ENCODE measurements at regions not wholly inside any gene's neighbourhood (a gene's known extent, or its start where the extent isn't known, plus 50 kb on each side); places are given as distances from the start of the nearest gene placed in this dataset.

DNA sequence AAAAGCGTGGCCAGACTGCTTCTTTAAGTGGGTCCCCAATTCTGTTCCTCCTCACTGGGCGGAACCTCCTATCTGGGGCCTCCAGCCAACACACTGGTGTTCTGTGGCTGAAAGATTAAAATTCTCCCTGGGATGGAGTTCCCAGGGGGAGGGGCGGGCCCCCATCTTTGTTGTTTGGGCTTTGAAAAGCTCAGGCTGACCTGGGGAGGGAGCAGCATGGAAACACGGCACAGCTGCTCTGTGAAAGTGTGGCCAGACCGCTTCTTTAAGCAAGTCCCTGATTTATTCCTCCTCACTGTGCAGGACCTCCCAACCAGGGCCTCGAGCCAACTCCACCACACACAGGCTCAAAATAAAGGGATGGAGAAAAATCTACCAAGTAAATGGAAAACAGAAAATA lies 219.5 kb downstream of the TMEM47 start:
- H3K4me3 ChIP-seq (ENCODE audit: low read depth, low read length) = no peak overlapping the region
- TF ChIP-seq, protein P1, sequence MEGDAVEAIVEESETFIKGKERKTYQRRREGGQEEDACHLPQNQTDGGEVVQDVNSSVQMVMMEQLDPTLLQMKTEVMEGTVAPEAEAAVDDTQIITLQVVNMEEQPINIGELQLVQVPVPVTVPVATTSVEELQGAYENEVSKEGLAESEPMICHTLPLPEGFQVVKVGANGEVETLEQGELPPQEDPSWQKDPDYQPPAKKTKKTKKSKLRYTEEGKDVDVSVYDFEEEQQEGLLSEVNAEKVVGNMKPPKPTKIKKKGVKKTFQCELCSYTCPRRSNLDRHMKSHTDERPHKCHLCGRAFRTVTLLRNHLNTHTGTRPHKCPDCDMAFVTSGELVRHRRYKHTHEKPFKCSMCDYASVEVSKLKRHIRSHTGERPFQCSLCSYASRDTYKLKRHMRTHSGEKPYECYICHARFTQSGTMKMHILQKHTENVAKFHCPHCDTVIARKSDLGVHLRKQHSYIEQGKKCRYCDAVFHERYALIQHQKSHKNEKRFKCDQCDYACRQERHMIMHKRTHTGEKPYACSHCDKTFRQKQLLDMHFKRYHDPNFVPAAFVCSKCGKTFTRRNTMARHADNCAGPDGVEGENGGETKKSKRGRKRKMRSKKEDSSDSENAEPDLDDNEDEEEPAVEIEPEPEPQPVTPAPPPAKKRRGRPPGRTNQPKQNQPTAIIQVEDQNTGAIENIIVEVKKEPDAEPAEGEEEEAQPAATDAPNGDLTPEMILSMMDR (IDR thresholded peaks at IDR 0.05; ENCODE audit: insufficient read depth, low read length) = no peak
- no peak for DNase-seq (ENCODE audit: low read depth)

- peak; percentile 2 for DNase-seq (ENCODE audit: low read depth)
- H3K4me3 ChIP-seq (ENCODE audit: low read depth, low read length) = no peak overlapping the region
- TF ChIP-seq, protein P1 (IDR thresholded peaks at IDR 0.05; ENCODE audit: insufficient read depth, low read length) = no peak
Observed at GRCh38 chrX:34426334-34426733, 230.8 kb downstream of the TMEM47 start.

DNA sequence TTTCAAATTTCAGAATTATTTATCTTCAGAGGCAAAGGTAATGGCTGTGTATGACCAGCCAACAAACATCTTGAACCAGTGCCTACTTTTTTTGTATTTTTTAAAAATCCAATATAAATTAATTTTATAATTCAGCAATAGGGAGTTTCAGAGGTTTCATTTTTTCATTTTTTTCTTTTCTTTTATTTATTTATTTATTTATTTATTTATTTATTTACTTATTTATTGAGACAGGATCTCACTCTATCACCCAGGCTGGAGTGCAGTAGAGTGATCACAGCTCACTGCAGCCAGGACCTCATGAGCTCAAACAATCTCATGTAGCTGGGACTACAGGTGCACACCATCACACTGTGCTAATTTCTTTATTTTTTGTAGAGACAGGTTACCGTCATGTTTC lies 250.5 kb downstream of the TMEM47 start:
- no peak overlapping the region for H3K4me3 ChIP-seq (ENCODE audit: low read depth, low read length)
- TF ChIP-seq, protein P1 (IDR thresholded peaks at IDR 0.05; ENCODE audit: insufficient read depth, low read length) = no peak
- DNase-seq (ENCODE audit: low read depth) = no peak

DNA sequence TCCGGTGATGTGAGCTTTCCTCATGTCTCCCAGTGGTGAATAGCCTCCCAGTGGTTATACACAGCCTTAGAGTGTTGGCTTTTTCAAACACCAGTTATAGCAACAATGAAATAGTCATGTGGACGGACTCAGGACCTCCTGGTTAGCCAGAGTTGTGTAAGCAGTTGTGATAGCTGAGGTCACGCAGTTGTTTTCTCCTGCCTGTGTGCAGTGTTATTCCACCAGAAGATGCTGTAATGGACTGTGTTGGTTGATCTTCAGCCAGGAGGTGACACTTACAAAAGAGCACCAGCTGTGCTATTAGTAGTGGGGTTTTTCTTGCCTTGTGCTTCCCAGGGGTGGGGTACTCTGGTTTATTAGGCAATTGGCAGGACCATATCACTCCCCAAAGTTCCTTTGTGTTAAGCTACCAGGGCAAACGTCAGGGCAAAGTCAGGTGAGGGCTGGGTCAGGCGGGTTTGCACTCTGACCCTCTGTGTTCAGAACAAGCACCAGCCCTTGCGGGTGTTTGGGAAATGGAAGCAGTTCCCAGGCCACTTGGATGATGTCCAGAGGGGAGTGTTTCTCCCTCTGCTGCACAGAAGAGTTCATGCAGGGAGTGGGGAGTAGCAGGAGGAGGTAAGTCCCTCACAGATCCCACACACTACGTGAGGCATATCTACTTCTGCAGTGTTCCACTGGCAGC lies 252.6 kb downstream of the TMEM47 start:
- no peak overlapping the region for H3K4me3 ChIP-seq (ENCODE audit: low read depth, low read length)
- DNase-seq (ENCODE audit: low read depth) = peak; percentile 38
- TF ChIP-seq, protein P1 (IDR thresholded peaks at IDR 0.05; ENCODE audit: insufficient read depth, low read length) = no peak

DNA sequence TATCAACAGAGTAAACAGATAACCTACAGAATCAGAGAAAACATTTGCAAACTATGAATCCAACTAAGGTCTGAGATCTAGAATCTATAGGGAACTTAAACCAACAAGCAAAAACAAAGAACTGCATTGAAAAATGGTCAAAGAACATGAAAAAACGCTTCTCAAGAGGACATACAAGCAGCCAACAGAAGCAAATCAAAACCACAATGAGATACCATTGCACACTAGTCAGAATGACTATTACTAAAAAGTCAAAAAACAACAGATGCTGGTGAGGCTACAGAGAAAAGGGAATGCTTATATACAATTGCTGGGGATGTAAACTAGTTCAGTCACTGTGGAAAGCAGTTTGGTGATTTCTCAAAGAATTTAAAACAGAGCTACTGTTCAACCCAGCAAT lies 255.7 kb downstream of the TMEM47 start:
- TF ChIP-seq, protein P1 (IDR thresholded peaks at IDR 0.05; ENCODE audit: insufficient read depth, low read length) = no peak
- H3K4me3 ChIP-seq (ENCODE audit: low read depth, low read length) = no peak overlapping the region
- no peak for DNase-seq (ENCODE audit: low read depth)

DNA sequence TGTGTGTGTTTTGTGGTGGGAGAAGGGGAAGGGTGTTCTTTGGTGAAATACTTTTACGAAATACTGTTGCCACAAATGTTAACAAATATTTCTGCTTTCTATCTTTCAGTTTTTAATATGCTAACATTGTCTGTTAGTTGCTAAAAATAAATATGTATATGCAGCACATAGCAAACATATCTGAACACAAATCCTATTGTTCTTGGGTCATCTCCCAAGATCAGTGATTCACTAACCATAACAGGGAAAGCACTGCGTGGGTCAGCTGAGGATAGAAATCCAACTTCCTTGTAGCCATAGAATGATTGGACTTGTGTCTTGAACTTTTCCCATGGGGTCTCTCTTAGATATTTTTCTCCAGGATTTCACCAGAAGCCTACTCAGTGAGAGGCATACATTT lies 250.3 kb upstream of the FAM47A start:
- H3K4me3 ChIP-seq (ENCODE audit: low read depth, low read length) = no peak overlapping the region
- peak; percentile 79 for DNase-seq (ENCODE audit: low read depth)
- TF ChIP-seq, protein P1 (IDR thresholded peaks at IDR 0.05; ENCODE audit: insufficient read depth, low read length) = no peak

- H3K4me3 ChIP-seq (ENCODE audit: low read depth, low read length) = no peak overlapping the region
- TF ChIP-seq, protein P1 (IDR thresholded peaks at IDR 0.05; ENCODE audit: insufficient read depth, low read length) = no peak
- peak; percentile 34 for DNase-seq (ENCODE audit: low read depth)
Observed at GRCh38 chrX:34381241-34381640, 249.1 kb upstream of the FAM47A start.

All from fibroblast of the aortic adventitia (primary cell).